Nephron (organoid): ENCODE measurements at regions not wholly inside any gene's neighbourhood (a gene's known extent, or its start where the extent isn't known, plus 50 kb on each side); places are given as distances from the start of the nearest gene placed in this dataset.
"Not testable (repeated sequence)": the region's sequence is repeated elsewhere in the genome, so short reads cannot be mapped to it uniquely, and the experiment has no call there.

Source experiments
- H3K27ac Mint-ChIP-seq, 3 experiments: 2 replicates each; pipeline ENCODE4 v1.8.0; 2020; ENCODE audit warnings: mixed read lengths in 3 of 3, mild to moderate bottlenecking in 2 of 3, moderate library complexity in 1 of 3
- H3K27me3 Mint-ChIP-seq: 2 replicates; pipeline ENCODE4 v1.8.0; 2021; ENCODE audit warnings: low read depth, mild to moderate bottlenecking, moderate library complexity, mixed read lengths
- H3K36me3 Mint-ChIP-seq: 2 replicates; pipeline ENCODE4 v1.8.0; 2020; ENCODE audit warnings: low read depth, mixed read lengths
- H3K4me1 Mint-ChIP-seq: 2 replicates; pipeline ENCODE4 v1.8.0; 2020; ENCODE audit warnings: mixed read lengths
- H3K4me3 Mint-ChIP-seq, 3 experiments: 2 replicates each; pipeline ENCODE4 v1.8.0; 2020; ENCODE audit warnings: mild to moderate bottlenecking in 3 of 3, mixed read lengths in 3 of 3, moderate library complexity in 2 of 3
- H3K9me3 Mint-ChIP-seq: 2 replicates; pipeline ENCODE4 v1.8.0; 2020; ENCODE audit warnings: mixed read lengths
- TF ChIP-seq, protein P1 (sequence below), 3 experiments: fragments of 200-600 bp; sonication (generic); IDR thresholded peaks; one replicate each; pipeline ENCODE4 v1.5.0; 2021; ENCODE audit warnings: antibody characterized with exemption in 3 of 3; ENCODE audit not compliant: unreplicated experiment in 3 of 3

DNA sequence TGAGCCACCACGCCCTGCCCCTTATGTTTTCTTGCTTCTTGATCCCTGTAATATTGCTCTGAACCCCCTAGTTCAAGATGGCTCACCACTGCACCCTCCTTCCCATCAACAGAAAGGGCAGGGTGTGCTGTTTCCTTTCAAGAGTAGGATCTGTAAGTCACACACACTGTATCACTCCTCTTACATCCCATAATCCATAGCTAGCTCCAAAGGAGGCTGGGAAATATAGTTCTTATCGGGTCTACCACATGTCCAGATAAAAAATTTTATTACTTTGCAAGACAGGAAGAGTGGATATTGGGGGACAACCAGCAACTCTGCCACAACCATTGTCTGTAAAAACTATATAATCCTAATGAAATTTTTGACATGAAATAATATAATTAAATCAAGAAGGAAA, 79.6 kb downstream of the C9orf50 start:
- Mint-ChIP-seq H3K4me3 (no peak overlapping the region), H3K36me3 (no peaks in the 10 kb centered on the region)

GRCh38 chr9:129539446-129539845, 81.5 kb downstream of the C9orf50 start:
- TF ChIP-seq, protein P1, sequence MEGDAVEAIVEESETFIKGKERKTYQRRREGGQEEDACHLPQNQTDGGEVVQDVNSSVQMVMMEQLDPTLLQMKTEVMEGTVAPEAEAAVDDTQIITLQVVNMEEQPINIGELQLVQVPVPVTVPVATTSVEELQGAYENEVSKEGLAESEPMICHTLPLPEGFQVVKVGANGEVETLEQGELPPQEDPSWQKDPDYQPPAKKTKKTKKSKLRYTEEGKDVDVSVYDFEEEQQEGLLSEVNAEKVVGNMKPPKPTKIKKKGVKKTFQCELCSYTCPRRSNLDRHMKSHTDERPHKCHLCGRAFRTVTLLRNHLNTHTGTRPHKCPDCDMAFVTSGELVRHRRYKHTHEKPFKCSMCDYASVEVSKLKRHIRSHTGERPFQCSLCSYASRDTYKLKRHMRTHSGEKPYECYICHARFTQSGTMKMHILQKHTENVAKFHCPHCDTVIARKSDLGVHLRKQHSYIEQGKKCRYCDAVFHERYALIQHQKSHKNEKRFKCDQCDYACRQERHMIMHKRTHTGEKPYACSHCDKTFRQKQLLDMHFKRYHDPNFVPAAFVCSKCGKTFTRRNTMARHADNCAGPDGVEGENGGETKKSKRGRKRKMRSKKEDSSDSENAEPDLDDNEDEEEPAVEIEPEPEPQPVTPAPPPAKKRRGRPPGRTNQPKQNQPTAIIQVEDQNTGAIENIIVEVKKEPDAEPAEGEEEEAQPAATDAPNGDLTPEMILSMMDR (IDR thresholded peaks at IDR 0.05; ENCODE audit: unreplicated experiment in 3 of 3), result no peak
- no peaks in the 10 kb centered on the region for H3K36me3 Mint-ChIP-seq
- H3K4me1 Mint-ChIP-seq, result peaks cover 9% of the 10 kb centered on the region
- no peaks in the 10 kb centered on the region for H3K27me3 Mint-ChIP-seq
- no peak overlapping the region for H3K27ac Mint-ChIP-seq
- peaks cover 6% of the 10 kb centered on the region for H3K9me3 Mint-ChIP-seq
- no peak overlapping the region for H3K4me3 Mint-ChIP-seq

More for the DNA sequence above, 79.6 kb downstream of the C9orf50 start:
- H3K27me3 Mint-ChIP-seq, result peaks cover 3% of the 10 kb centered on the region
- H3K4me1 Mint-ChIP-seq, result peaks cover 15% of the 10 kb centered on the region
- no peak overlapping the region for H3K27ac Mint-ChIP-seq
- peaks cover 6% of the 10 kb centered on the region for H3K9me3 Mint-ChIP-seq
- TF ChIP-seq, protein P1 (IDR thresholded peaks at IDR 0.05; ENCODE audit: unreplicated experiment in 3 of 3), result no peak

DNA sequence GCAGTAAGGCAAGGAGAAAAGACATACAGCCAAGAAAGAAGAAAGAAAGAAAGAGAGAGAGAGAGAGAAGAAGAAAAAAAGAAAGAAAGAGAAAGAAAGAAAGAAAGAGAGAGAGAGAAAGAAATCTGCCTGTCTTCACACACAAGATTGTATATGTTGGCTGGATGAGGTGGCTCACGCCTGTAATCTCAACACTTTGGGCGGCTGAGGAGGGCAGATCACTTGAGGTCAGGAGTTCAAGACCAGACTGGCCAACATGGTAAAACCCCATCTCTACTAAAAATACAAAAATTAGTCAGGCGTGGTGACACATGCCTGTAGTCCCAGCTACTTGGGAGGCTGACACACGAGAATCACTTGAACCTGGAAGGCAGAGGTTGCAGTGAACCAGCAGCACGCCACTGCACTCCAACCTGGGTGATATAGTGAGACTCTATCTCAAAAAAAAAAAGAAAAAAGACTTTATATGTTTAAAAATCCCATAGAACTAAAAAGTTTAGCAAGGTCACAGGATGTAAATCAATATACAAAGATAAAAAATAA, 89.0 kb downstream of the C9orf50 start:
- not testable (repeated sequence) for H3K4me3 Mint-ChIP-seq, H3K27me3 Mint-ChIP-seq, H3K27ac Mint-ChIP-seq, H3K4me1 Mint-ChIP-seq
- peaks cover 31% of the 10 kb centered on the region for H3K36me3 Mint-ChIP-seq
- peaks cover 24% of the 10 kb centered on the region for H3K9me3 Mint-ChIP-seq

DNA sequence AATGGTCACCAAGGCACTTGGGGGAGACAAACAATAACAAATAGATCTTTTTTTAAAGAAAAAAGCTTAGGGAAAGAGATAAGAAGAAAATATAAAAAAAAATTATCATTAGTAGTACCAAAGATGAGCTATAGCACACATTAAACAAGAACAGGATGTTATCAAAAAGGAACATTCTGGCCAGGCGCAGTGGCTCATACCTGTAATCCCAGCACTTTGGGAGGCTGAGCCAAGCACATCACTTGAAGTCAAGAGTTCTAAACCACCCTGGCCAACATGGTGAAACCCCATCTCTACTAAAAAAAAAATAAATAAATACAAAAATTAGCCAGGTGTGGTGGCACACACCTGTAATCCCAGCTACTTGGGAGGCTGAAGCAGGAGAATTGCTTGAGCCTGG, 92.9 kb downstream of the C9orf50 start:
- not testable (repeated sequence) for H3K27me3 Mint-ChIP-seq, H3K4me3 Mint-ChIP-seq, H3K27ac Mint-ChIP-seq
- Mint-ChIP-seq H3K4me1 (peaks cover 13% of the 10 kb centered on the region), H3K36me3 (peaks cover 42% of the 10 kb centered on the region), H3K9me3 (peaks cover 32% of the 10 kb centered on the region)

GRCh38 chr9:129525656-129526196, 95.2 kb downstream of the C9orf50 start:
- Mint-ChIP-seq H3K27me3 (peaks cover 4% of the 10 kb centered on the region), H3K4me1 (peaks cover 13% of the 10 kb centered on the region), H3K9me3 (peaks cover 23% of the 10 kb centered on the region), H3K27ac (peak overlapping the region; percentile 8 to 68 (median 51)), H3K36me3 (peaks cover 27% of the 10 kb centered on the region), H3K4me3 (no peak overlapping the region)
- TF ChIP-seq, protein P1 (IDR thresholded peaks at IDR 0.05; ENCODE audit: unreplicated experiment in 3 of 3), result no peak

GRCh38 chr9:129524582-129525270, 96.2 kb downstream of the C9orf50 start:
- Mint-ChIP-seq H3K9me3 (peaks cover 21% of the 10 kb centered on the region), H3K27me3 (peaks cover 4% of the 10 kb centered on the region), H3K4me1 (peaks cover 13% of the 10 kb centered on the region), H3K36me3 (peaks cover 23% of the 10 kb centered on the region), H3K27ac (peak overlapping the region; percentile 16 to 65 (median 39)), H3K4me3 (no peak overlapping the region)
- TF ChIP-seq, protein P1 (IDR thresholded peaks at IDR 0.05; ENCODE audit: unreplicated experiment in 3 of 3), result no peak
